ENCODE measurements at regions not wholly inside any gene's neighbourhood (a gene's known extent, or its start where the extent isn't known, plus 50 kb on each side); places are given as distances from the start of the nearest gene placed in this dataset.

- DNase-seq (ENCODE audit: low spot score), result no peak
- FAIRE-seq, result no peak
- H3K27me3 ChIP-seq (ENCODE audit: control insufficient read depth in 1 of 2, insufficient read depth in 2 of 2, low read length in 2 of 2), result no peaks in the 10 kb centered on the region
- peaks cover 43% of the 10 kb centered on the region for H3K9me3 ChIP-seq (ENCODE audit: low read length)
- no peak overlapping the region for H3K27ac ChIP-seq (ENCODE audit: extremely low read length, insufficient read depth, low read length)
- H3K36me3 ChIP-seq (replicated peaks in 1 of 2; ENCODE audit: control insufficient read depth in 1 of 2, insufficient read depth in 2 of 2, low read length in 2 of 2), result no peaks in the 10 kb centered on the region
- no peaks in the 10 kb centered on the region for H3K79me2 ChIP-seq (ENCODE audit: insufficient read depth, low read length)
- no peaks in the 10 kb centered on the region for H4K20me1 ChIP-seq (ENCODE audit: insufficient read depth, low read length)
- H3K4me1 ChIP-seq (ENCODE audit: insufficient read depth, low read length), result no peaks in the 10 kb centered on the region
- intact Hi-C loops (cut with micrococcal nuclease; ENCODE audit: unreplicated experiment) (no loop called here), in situ Hi-C loops (cut with HindIII; ENCODE audit: extremely low pct_ligation_motif_present, low pct_unique_long_range_greater_than_20kb) (no loop called here)
- CTCF ChIA-PET (ENCODE audit: low intra/inter-chr PET ratio, low total read pairs), result no interaction called here
- no peak overlapping the region for H3K4me3 ChIP-seq (replicated peaks in 1 of 3; ENCODE audit: insufficient read depth in 1 of 3, low read depth in 2 of 3, low read length in 3 of 3)
- POLR2A ChIA-PET, result no interaction called here
- H3K4me2 ChIP-seq (ENCODE audit: low read depth, low read length), result no peak overlapping the region
- no peak for TF ChIP-seq MEIS2 (CRISPR knock-in tag; IDR thresholded peaks at IDR 0.05)
- TF ChIP-seq FUBP1 (CRISPR knock-in tag; IDR thresholded peaks at IDR 0.05; ENCODE audit: borderline replicate concordance), result no peak
- TF ChIP-seq CHCHD3 (CRISPR knock-in tag; IDR thresholded peaks at IDR 0.05), result no peak
- TF ChIP-seq ZNF337 (CRISPR knock-in tag; IDR thresholded peaks at IDR 0.05; ENCODE audit: borderline replicate concordance, low read depth), result peak; percentile 97; the same call in 1 of the 2 replicates
- no peak for TF ChIP-seq MLLT10 (CRISPR knock-in tag; IDR thresholded peaks at IDR 0.05)
- no peak for TF ChIP-seq ZNF180 (CRISPR knock-in tag; IDR thresholded peaks at IDR 0.05; ENCODE audit: borderline replicate concordance, low read depth)
- TF ChIP-seq RXRB (CRISPR knock-in tag; IDR thresholded peaks at IDR 0.05; ENCODE audit: borderline replicate concordance), result no peak
- H2AFZ ChIP-seq (ENCODE audit: low read length), result no peak overlapping the region
- H3K9ac ChIP-seq (ENCODE audit: insufficient read depth, low read depth, low read length), result no peak overlapping the region
- no TSS peak for BruUV-seq (replicated peaks)
- no peak for ATAC-seq
These were observed 123.2 kb upstream of the IRAK1BP1 start for GRCh38 chr6:78744144-78744543.

- Histone ChIP-seq H4K20me1 (ENCODE audit: insufficient read depth, low read length) (no peaks in the 10 kb centered on the region), H3K79me2 (ENCODE audit: insufficient read depth, low read length) (no peaks in the 10 kb centered on the region), H2AFZ (ENCODE audit: low read length) (no peak overlapping the region), H3K9ac (ENCODE audit: insufficient read depth, low read depth, low read length) (no peak overlapping the region), H3K9me3 (ENCODE audit: low read length) (peaks cover 43% of the 10 kb centered on the region), H3K4me1 (ENCODE audit: insufficient read depth, low read length) (no peaks in the 10 kb centered on the region), H3K36me3 (replicated peaks in 1 of 2; ENCODE audit: control insufficient read depth in 1 of 2, insufficient read depth in 2 of 2, low read length in 2 of 2) (no peaks in the 10 kb centered on the region), H3K27me3 (ENCODE audit: control insufficient read depth in 1 of 2, insufficient read depth in 2 of 2, low read length in 2 of 2) (no peaks in the 10 kb centered on the region), H3K27ac (ENCODE audit: extremely low read length, insufficient read depth, low read length) (no peak overlapping the region), H3K4me2 (ENCODE audit: low read depth, low read length) (no peak overlapping the region), H3K4me3 (replicated peaks in 1 of 3; ENCODE audit: insufficient read depth in 1 of 3, low read depth in 2 of 3, low read length in 3 of 3) (no peak overlapping the region)
- ATAC-seq, result no peak
- 3% methylated on average over 2 of the region's 2 CpGs for WGBS (ENCODE audit: low lambda C conversion rate)
- ChIA-PET POLR2A (no interaction called here), CTCF (ENCODE audit: low intra/inter-chr PET ratio, low total read pairs) (no interaction called here)
- intact Hi-C loops (cut with micrococcal nuclease; ENCODE audit: unreplicated experiment) (no loop called here), in situ Hi-C loops (cut with HindIII; ENCODE audit: extremely low pct_ligation_motif_present, low pct_unique_long_range_greater_than_20kb) (no loop called here)
- BruUV-seq (replicated peaks), result no TSS peak
- no peak for FAIRE-seq
- TF ChIP-seq MAFK (conservative IDR thresholded peaks at IDR 0.05 in 1 of 2, IDR thresholded peaks at IDR 0.05 in 1 of 2; ENCODE audit: low read length in 2 of 2) (peak; percentile 59 to 79), FOXP1 (IDR thresholded peaks at IDR 0.05) (no peak), FOXP1 (CRISPR knock-in tag; IDR thresholded peaks at IDR 0.05) (no peak), FLYWCH1 (CRISPR knock-in tag; IDR thresholded peaks at IDR 0.05) (no peak), NFE2L2 (IDR thresholded peaks at IDR 0.05; ENCODE audit: low read length) (peak; percentile 83), MAFF (IDR thresholded peaks at IDR 0.05; ENCODE audit: low read depth, low read length) (peak; percentile 59)
- DNase-seq (ENCODE audit: low spot score), result no peak
These were observed 120.9 kb upstream of the IRAK1BP1 start for GRCh38 chr6:78746457-78746856.
